IPS DF 6.9 (cell line): ENCODE measurements at regions not wholly inside any gene's neighbourhood (a gene's known extent, or its start where the extent isn't known, plus 50 kb on each side); places are given as distances from the start of the nearest gene placed in this dataset.

Experiments used
- DNase-seq: peaks from one replicate; pipeline ENCODE4 v3.0.0-alpha.2; 2013; ENCODE audit warnings: low read depth, low spot score
- H3K27ac ChIP-seq: one replicate; pipeline ENCODE4 v1.5.1; 2013; ENCODE audit warnings: low read length, control low read depth
- H3K27me3 ChIP-seq: 2 replicates; pipeline ENCODE4 v1.6.1; 2013; ENCODE audit warnings: mild to moderate bottlenecking, low read length; ENCODE audit not compliant: control insufficient read depth, insufficient read depth
- H3K36me3 ChIP-seq: 2 replicates; pipeline ENCODE4 v1.6.1; 2013; ENCODE audit warnings: low read length; ENCODE audit not compliant: control insufficient read depth, insufficient read depth
- H3K4me1 ChIP-seq: 2 replicates; pipeline ENCODE4 v1.6.1; 2013; ENCODE audit warnings: low read length; ENCODE audit not compliant: control insufficient read depth, insufficient read depth
- H3K4me3 ChIP-seq: 2 replicates; pipeline ENCODE4 v1.5.1; 2013; ENCODE audit warnings: mild to moderate bottlenecking, low read length
- H3K9me3 ChIP-seq: 2 replicates; pipeline ENCODE4 v1.6.1; 2013; ENCODE audit warnings: low read length, inconsistent platforms; ENCODE audit not compliant: control insufficient read depth, insufficient read depth
- WGBS: extraction: QIAGEN DNeasy Blood & Tissue Kit; methylation state at CpG from one replicate; pipeline ENCODE4 v1.1.7; 2013; ENCODE audit warnings: mixed read lengths, missing lambda C conversion rate; ENCODE audit not compliant: insufficient read length, insufficient coverage; 5-methylcytosine and 5-hydroxymethylcytosine counted together

DNA sequence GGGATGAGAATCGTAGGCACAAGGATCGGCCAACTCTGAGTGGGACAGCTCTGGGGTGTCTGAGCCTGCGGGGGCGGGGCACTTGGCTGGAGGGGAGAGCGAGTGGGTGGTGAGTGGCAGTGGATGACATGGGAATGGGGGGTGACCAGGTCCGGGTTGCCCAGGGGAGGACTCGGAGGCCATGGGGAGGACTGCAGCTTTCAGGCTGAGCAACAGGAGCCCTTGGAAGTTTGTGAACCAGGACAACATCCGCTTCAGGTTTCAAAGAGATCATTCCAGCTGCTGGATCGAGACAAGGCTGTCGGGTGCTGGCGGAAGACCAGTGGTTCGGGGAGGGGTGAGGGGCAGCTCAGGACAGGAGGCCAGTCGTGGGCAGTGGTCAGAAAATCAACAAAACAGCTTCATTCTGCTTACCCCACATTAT is 124.4 kb upstream of the IRF2BP2 start:
- Histone ChIP-seq H3K4me3 (no peak overlapping the region), H3K9me3 (no peaks in the 10 kb centered on the region), H3K4me1 (no peaks in the 10 kb centered on the region; the same call in 1 of the 2 replicates), H3K27ac (no peak overlapping the region), H3K27me3 (no peaks in the 10 kb centered on the region), H3K36me3 (no peaks in the 10 kb centered on the region)
- no peak for DNase-seq
- WGBS: no CpG with 5 or more reads among the region's 13 CpGs

DNA sequence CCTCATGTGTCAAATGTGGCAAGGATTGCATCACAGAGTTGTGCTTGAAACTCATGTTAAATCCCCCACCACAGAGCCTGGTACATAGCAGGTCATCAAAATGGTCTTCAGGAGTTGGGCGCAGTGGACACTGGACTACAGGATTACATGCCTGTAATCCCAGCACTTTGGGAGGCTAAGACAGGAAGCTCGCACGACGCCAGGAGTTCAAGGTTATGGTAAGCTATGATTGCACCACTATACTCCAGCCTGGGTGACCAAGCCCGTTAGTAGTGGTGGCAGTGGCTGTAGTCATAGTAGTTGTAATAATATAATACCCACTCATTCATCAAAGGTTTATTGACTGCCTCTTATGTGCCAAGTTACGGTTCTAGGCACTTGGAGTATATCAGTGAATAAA is 123.4 kb upstream of the IRF2BP2 start:
- Histone ChIP-seq H3K4me3 (no peak overlapping the region), H3K27me3 (no peaks in the 10 kb centered on the region), H3K36me3 (no peaks in the 10 kb centered on the region), H3K9me3 (no peaks in the 10 kb centered on the region), H3K27ac (no peak overlapping the region), H3K4me1 (no peaks in the 10 kb centered on the region; the same call in 1 of the 2 replicates)
- no peak for DNase-seq
- WGBS: no CpG with 5 or more reads among the region's 6 CpGs

DNA sequence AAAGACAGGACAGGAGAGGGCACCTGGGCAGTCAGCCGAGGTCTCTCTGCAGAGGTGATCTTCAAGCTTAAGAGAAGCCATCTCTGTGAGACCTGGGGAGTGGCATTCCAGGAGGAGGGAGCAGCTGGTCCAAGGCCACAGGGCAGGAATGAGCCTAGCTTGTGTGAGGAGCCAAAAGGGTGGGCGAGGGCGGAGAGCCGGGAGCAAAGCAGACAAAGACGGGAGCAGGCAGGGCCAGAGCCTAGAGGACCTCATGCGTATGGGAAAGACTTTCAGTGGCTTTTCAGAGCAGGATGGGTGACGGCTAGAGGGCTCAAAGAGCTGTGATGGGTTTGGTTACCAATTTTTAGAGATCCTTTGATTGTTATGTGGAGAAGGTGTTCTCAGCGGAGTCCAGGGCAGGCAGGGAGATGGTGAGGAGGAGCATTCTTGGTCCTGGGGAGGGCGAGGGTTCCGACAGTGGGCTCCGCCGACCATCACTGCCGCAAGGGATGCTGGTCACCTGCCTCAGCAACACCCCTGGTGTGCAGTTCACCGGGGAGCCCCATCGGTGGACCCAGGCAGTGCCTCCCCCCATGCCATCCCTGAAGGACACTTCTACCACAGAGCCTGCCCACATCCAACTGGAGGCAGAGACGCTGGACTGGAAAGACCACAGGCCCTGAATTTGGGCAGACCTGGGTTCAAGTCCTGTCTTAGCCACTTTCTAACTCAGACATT is 122.9 kb upstream of the IRF2BP2 start:
- no CpG with 5 or more reads among the region's 16 CpGs for WGBS
- Histone ChIP-seq H3K4me1 (no peaks in the 10 kb centered on the region; the same call in 1 of the 2 replicates), H3K27me3 (no peaks in the 10 kb centered on the region), H3K9me3 (no peaks in the 10 kb centered on the region), H3K36me3 (no peaks in the 10 kb centered on the region), H3K4me3 (no peak overlapping the region), H3K27ac (no peak overlapping the region)
- DNase-seq: no peak

DNA sequence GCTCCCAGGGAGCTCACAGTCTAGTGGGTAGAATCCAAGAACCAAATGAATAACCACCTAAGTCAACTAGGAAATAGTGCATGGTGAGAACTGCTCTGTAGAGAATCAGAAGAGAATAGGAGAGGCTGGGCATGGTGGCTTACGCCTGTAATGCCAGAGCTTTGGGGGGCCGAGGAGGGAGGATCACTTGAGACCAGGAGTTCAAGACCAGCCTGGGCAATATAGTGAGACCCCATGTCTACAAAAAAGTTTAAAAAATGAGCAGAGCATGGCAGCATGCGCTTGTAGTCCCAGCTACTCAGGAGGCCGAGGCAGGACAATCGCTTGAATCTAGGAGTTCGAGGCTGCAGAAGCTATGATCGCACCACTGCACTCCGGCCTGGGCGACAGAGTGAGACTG is 122.3 kb upstream of the IRF2BP2 start:
- Histone ChIP-seq H3K4me3 (no peak overlapping the region), H3K27ac (no peak overlapping the region), H3K27me3 (no peaks in the 10 kb centered on the region), H3K4me1 (no peaks in the 10 kb centered on the region; the same call in none of the 2 replicates), H3K9me3 (no peaks in the 10 kb centered on the region), H3K36me3 (no peaks in the 10 kb centered on the region)
- no peak for DNase-seq
- WGBS: no CpG with 5 or more reads among the region's 9 CpGs

DNA sequence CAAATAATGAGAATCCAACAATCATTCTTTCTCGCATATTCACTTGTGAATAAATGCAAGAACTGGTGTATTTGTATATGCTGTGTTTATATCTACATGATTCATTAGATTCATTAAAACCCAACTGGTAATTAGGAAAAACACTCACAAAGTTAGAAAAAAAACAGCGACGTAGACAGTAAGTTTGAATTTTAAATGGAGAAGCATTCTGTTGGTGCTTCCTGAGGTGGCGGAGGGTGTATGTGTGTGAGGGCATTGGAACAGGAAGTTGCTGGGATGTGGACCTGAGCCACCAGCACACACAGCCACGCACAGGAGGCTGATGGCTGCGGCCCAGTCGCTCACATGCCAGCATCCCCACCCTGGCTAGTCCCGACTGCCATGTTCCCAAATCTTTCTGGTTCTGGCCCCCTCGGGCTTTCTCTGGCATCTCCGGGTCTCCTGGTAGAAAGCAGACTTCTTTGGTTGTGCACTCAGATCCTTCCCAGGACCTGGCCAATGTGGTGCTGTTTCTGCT is 121.6 kb upstream of the IRF2BP2 start:
- H3K27ac ChIP-seq: no peak overlapping the region
- no peaks in the 10 kb centered on the region for H3K9me3 ChIP-seq
- no CpG with 5 or more reads among the region's 10 CpGs for WGBS
- H3K4me1 ChIP-seq: peaks cover under 1% of the 10 kb centered on the region
- no peaks in the 10 kb centered on the region for H3K27me3 ChIP-seq
- no peak overlapping the region for H3K4me3 ChIP-seq
- no peak for DNase-seq
- H3K36me3 ChIP-seq: no peaks in the 10 kb centered on the region

DNA sequence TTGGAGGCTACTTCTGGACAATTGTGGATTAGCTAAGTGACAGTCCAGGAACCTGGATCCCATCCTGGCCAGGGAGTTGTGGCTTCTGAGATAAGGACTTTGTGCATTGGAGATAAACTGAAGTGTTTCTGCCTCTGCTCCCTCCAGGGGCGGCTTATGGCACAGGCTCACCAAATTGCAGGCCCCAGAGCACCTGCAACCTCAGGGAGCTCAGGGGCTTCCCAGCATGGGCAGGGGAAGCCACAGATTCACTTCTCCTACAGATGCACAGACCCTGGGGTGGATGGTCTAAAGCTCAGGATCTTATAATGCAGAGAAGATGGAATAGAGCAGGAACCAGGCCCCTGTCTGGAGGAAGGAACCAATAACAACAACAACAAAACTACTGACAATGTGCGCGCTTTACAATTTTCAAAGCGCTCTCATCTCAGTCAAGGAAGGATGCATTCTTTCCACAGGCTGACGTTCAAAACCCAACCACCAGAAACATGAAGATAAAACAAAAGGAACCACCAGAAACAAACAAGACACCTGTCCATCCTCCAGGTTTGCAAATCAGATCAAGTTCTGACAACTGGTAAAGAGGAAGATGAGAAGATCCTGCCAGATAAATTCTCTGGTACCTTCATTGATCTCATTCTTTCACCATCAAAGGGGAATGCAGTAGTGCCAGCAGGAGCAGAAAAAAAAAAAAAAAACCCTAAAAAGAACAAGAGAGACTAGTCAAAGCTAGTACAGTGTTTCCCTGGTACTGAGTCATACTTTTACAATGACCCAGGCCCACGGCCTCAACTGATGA is 121.0 kb upstream of the IRF2BP2 start:
- H3K36me3 ChIP-seq: no peaks in the 10 kb centered on the region
- H3K27ac ChIP-seq: no peak overlapping the region
- WGBS: no CpG with 5 or more reads among the region's 6 CpGs
- no peaks in the 10 kb centered on the region for H3K9me3 ChIP-seq
- peaks cover 6% of the 10 kb centered on the region for H3K4me1 ChIP-seq
- no peak for DNase-seq
- H3K27me3 ChIP-seq: no peaks in the 10 kb centered on the region
- H3K4me3 ChIP-seq: no peak overlapping the region

DNA sequence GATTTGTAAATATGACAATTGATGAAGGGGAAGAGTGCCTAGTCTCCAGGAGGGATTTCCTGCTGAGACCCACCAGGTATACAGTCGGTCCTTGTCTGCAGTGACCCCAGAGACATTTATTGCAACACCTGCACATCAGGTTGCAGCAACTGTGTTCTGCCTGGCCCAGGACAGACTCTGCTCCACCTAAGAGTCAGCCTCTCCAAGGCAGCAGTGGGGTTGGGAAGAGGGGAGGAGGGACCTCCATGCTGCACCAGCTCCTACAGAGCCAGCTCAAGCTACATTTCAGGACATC is 120.4 kb upstream of the IRF2BP2 start:
- no peak for DNase-seq
- H3K4me1 ChIP-seq: peaks cover 10% of the 10 kb centered on the region
- no peaks in the 10 kb centered on the region for H3K9me3 ChIP-seq
- no peaks in the 10 kb centered on the region for H3K36me3 ChIP-seq
- H3K27ac ChIP-seq: no peak overlapping the region
- H3K4me3 ChIP-seq: no peak overlapping the region
- WGBS: no CpG with 5 or more reads among the region's 1 CpG
- H3K27me3 ChIP-seq: no peaks in the 10 kb centered on the region

DNA sequence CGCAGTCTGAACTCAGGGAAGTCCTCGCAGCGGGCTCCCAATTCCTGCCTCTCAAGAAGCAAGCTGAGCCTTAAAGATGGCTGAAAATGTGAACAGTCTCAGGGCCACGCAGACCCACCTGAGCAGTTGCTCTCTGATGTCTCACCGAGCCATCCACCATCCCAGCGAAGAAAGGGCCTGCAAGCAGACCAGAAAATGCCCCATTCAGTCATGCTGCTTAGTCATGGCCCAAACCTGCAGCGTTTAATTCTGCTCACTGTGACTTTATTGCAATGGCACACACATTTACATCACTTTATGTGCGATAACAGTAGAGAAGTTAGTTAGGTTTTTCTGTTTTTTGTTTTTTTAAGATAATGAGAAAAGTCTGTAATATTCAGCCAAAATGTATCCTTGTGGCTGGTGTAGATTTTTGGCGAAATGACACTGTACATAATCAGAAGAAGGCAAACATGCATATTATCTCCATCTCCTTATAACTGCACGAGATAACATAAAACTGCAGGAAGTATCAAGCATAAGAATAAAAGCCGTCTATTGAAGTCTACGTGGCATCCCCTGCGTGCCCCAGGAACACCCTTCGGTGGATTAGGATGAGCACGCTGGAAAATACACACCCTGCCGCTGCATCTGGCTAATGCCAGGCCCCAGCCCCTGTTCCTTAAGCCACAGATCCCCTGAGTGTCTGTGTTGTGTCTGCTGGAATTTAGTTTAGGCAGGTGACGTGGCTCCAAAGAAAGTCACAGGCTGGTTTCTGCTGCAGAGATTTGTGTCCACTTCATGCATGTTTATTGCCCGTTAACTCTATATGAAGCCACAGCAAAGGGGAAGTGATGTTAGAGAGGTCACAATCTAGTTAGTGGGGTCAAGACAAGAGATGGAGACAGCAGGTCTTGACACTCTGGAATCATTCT is 119.8 kb upstream of the IRF2BP2 start:
- H3K9me3 ChIP-seq: no peaks in the 10 kb centered on the region
- H3K27me3 ChIP-seq: no peaks in the 10 kb centered on the region
- no CpG with 5 or more reads among the region's 18 CpGs for WGBS
- no peak overlapping the region for H3K4me3 ChIP-seq
- no peak for DNase-seq
- H3K36me3 ChIP-seq: no peaks in the 10 kb centered on the region
- H3K4me1 ChIP-seq: peaks cover 12% of the 10 kb centered on the region
- H3K27ac ChIP-seq: no peak overlapping the region

DNA sequence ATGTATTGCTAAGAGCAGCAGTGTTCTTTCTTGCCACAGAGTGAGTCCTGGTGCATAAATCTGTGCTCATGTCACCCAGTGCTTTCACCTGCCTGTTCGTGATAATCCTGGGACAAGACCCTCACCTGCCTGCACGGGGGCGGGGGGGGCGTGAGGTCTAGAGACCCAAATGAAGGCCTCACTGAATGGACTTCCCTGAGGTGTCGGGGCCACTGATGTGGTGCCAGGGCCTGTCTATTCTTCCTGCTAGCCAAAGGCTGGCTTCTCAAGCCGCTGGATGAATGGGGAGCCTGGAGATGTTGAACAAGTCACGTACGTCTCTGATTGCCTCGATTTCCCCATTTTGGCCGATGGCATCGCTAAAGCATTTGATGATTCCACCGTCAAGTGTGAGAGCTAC is 118.8 kb upstream of the IRF2BP2 start:
- Histone ChIP-seq H3K27me3 (no peaks in the 10 kb centered on the region), H3K27ac (no peak overlapping the region), H3K4me1 (peaks cover 15% of the 10 kb centered on the region), H3K36me3 (no peaks in the 10 kb centered on the region), H3K9me3 (no peaks in the 10 kb centered on the region), H3K4me3 (no peak overlapping the region)
- no CpG with 5 or more reads among the region's 12 CpGs for WGBS
- DNase-seq: no peak
